GM12892 (cell line): ENCODE measurements at regions not wholly inside any gene's neighbourhood (a gene's known extent, or its start where the extent isn't known, plus 50 kb on each side); places are given as distances from the start of the nearest gene placed in this dataset.

Experiments
- POLR2A ChIP-seq: IDR thresholded peaks from 2 replicates; pipeline ENCODE4 v1.6.1; 2011; ENCODE audit warnings: low read depth, low read length, control low read depth
- POLR2AphosphoS5 ChIP-seq: IDR thresholded peaks from 2 replicates; pipeline ENCODE4 v1.6.1; 2011; ENCODE audit warnings: low read depth, low read length, control low read depth
- TAF1 ChIP-seq: IDR thresholded peaks from 2 replicates; pipeline ENCODE4 v1.6.1; 2011; ENCODE audit warnings: low read depth, mild to moderate bottlenecking, control low read depth, low read length, borderline replicate concordance

DNA sequence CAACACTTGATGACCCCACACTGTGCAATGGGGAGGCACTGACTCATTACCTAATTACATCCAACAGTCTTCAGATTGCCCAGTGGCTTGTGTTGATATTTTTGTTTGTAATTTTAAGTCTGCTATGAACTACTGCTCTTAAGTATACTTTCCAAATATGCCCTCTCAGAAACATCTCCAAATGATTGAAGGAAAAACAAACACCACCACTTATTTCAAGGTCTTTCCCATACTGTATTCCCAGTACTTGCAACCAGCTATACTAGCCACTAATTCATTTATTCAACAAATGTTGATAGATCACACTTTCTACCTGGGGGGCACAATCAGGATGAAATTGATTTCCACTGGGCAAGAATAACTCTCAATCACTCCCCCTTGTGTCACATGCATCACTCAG lies 302.2 kb upstream of the CPEB2 start:
- no peak for TF ChIP-seq POLR2A
- no peak for TF ChIP-seq POLR2AphosphoS5
- TF ChIP-seq TAF1: no peak
